ENCODE measurements at regions not wholly inside any gene's neighbourhood (a gene's known extent, or its start where the extent isn't known, plus 50 kb on each side); places are given as distances from the start of the nearest gene placed in this dataset.
"Not testable (repeated sequence)": the region's sequence is repeated elsewhere in the genome, so short reads cannot be mapped to it uniquely, and the experiment has no call there.

- TF ChIP-seq CTCF (IDR thresholded peaks at IDR 0.05); TEAD4 (IDR thresholded peaks at IDR 0.05; ENCODE audit: borderline replicate concordance, insufficient read depth); TCF12 (IDR thresholded peaks at IDR 0.05); RFX5 (IDR thresholded peaks at IDR 0.05; ENCODE audit: low read length); POLR2AphosphoS5 (IDR thresholded peaks at IDR 0.05; ENCODE audit: low read depth, low read length); MXI1 (IDR thresholded peaks at IDR 0.05; ENCODE audit: low read depth, low read length); PBX3 (IDR thresholded peaks at IDR 0.05); GABPA (IDR thresholded peaks at IDR 0.05; ENCODE audit: low read depth); IRF3 (IDR thresholded peaks at IDR 0.05; ENCODE audit: low read depth, low read length); ZBTB33 (IDR thresholded peaks at IDR 0.05; ENCODE audit: borderline replicate concordance, low read depth); FOXJ3 (CRISPR knock-in tag; IDR thresholded peaks at IDR 0.05); RAD21 (IDR thresholded peaks at IDR 0.05; ENCODE audit: low read length): not testable (repeated sequence)
These were observed 255.3 kb upstream of the IRS2 start for GRCh38 chr13:110041638-110042037.
